Thoracic aorta (tissue), 2 donors: ENCODE measurements at regions not wholly inside any gene's neighbourhood (a gene's known extent, or its start where the extent isn't known, plus 50 kb on each side); places are given as distances from the start of the nearest gene placed in this dataset.
"Not testable (repeated sequence)": the region's sequence is repeated elsewhere in the genome, so short reads cannot be mapped to it uniquely, and the experiment has no call there.

Experiments
- ATAC-seq: fragments of 150-250 bp; one replicate; pipeline ENCODE4 v1.8.0; 2017; ENCODE audit warnings: low read depth; ENCODE audit not compliant: insufficient number of reproducible peaks, low FRiP score
- DNase-seq: peaks from one replicate; pipeline ENCODE4 v3.0.0-alpha.2; 2020; ENCODE audit warnings: low spot score
- H3K27ac ChIP-seq, 2 donors: fragments of 200-600 bp; sonication (generic); 1 replicate in 1 of 2; 2 replicates in 1 of 2; pipeline ENCODE4 v1.5.1; 2016; ENCODE audit warnings: mild to moderate bottlenecking in 2 of 2, moderate library complexity in 2 of 2
- H3K27me3 ChIP-seq: fragments of 200-600 bp; sonication (generic); replicated peaks from 2 replicates; pipeline ENCODE4 v1.6.0; 2016; ENCODE audit warnings: mild to moderate bottlenecking; ENCODE audit not compliant: insufficient read depth
- H3K36me3 ChIP-seq: fragments of 200-600 bp; sonication (generic); one replicate; pipeline ENCODE4 v1.5.1; 2016
- H3K4me1 ChIP-seq, 2 donors: fragments of 200-600 bp; sonication (generic); 1 replicate in 1 of 2; 2 replicates in 1 of 2; pipeline versions ENCODE4 v1.5.1 to v1.6.0; 2016; ENCODE audit warnings: low read depth in 2 of 2, mild to moderate bottlenecking in 1 of 2; ENCODE audit not compliant: control insufficient read depth in 1 of 2
- H3K4me3 ChIP-seq: fragments of 200-600 bp; sonication (generic); 2 replicates; pipeline ENCODE4 v1.5.1; 2016; ENCODE audit warnings: mild to moderate bottlenecking
- H3K9me3 ChIP-seq: fragments of 200-600 bp; sonication (generic); 2 replicates; pipeline ENCODE4 v1.5.1; 2016
- TF ChIP-seq, protein P1 (sequence below): fragments of 200-600 bp; sonication (generic); IDR thresholded peaks from one replicate; pipeline ENCODE4 v1.5.1; 2019; ENCODE audit warnings: antibody characterized with exemption

DNA sequence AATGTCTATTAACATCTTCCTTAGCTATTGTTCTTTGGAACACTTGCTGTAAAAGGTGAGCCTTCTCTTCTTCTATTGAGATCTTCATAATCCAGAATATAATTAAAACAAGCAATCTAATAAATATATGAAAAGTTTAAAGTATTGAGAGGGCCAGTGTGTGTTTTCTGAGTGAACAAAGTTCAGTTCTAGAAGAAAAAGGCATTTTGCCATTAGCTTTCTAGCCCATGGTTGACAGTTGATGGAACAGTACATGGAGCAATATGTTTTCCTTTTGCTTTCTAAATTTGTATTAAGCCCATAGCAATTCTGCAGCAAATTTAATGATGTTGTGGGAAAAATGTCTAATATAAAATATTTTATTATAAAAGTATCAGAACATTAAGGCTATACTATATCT, 853.0 kb downstream of the TRHDE start:
- TF ChIP-seq, protein P1, sequence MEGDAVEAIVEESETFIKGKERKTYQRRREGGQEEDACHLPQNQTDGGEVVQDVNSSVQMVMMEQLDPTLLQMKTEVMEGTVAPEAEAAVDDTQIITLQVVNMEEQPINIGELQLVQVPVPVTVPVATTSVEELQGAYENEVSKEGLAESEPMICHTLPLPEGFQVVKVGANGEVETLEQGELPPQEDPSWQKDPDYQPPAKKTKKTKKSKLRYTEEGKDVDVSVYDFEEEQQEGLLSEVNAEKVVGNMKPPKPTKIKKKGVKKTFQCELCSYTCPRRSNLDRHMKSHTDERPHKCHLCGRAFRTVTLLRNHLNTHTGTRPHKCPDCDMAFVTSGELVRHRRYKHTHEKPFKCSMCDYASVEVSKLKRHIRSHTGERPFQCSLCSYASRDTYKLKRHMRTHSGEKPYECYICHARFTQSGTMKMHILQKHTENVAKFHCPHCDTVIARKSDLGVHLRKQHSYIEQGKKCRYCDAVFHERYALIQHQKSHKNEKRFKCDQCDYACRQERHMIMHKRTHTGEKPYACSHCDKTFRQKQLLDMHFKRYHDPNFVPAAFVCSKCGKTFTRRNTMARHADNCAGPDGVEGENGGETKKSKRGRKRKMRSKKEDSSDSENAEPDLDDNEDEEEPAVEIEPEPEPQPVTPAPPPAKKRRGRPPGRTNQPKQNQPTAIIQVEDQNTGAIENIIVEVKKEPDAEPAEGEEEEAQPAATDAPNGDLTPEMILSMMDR: no peak
- H3K27ac ChIP-seq: no peak overlapping the region
- no peaks in the 10 kb centered on the region for H3K36me3 ChIP-seq
- DNase-seq (no peak), ATAC-seq (no peak)
- no peaks in the 10 kb centered on the region for H3K9me3 ChIP-seq
- H3K4me3 ChIP-seq: no peak overlapping the region
- H3K27me3 ChIP-seq: no peaks in the 10 kb centered on the region
- H3K4me1 ChIP-seq: no peaks in the 10 kb centered on the region

DNA sequence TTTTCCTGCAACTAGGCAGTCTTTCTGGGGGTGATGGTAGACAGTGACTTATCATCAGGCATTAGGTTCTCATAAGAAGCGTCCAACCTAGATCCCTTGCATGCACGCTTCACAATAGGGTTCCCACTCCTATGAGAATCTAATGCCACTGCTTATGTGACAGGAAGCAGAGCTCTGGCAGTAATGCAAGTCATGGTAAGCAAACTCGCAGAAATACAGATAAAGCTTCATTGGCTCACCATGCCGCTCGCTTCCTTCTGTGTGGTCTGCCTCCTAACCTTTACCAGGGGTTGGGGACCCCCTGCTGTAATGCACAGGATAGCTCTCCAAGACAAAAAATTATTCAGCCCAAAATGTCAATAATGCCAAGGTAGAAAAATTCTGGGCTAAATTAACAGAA, 864.2 kb downstream of the TRHDE start:
- no peaks in the 10 kb centered on the region for H3K9me3 ChIP-seq
- H3K27me3 ChIP-seq: no peaks in the 10 kb centered on the region
- no peak overlapping the region for H3K4me3 ChIP-seq
- DNase-seq: no peak
- ATAC-seq: no peak
- TF ChIP-seq, protein P1: no peak
- H3K36me3 ChIP-seq: no peaks in the 10 kb centered on the region
- no peak overlapping the region for H3K27ac ChIP-seq
- H3K4me1 ChIP-seq: no peaks in the 10 kb centered on the region

DNA sequence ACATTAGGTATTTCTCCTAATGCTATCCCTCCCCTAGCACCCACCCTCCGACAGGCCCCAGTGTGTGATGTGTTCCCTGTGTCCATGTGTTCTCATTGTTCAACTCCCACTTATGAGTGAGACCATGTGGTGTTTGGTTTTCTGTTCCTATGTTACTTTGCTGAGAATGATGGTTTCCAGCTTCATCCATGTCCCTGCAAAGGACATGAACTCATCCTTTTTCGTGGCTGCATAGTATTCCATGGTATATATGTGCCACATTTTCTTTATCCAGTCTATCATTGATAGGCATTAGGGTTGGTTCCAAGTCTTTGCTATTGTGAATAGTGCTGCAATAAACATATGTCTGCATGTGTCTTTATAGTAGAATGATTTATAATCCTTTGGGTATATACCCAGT, 867.5 kb downstream of the TRHDE start:
- not testable (repeated sequence) for H3K27me3 ChIP-seq, H3K4me3 ChIP-seq, H3K36me3 ChIP-seq, H3K27ac ChIP-seq, H3K4me1 ChIP-seq, ATAC-seq, DNase-seq, H3K9me3 ChIP-seq

DNA sequence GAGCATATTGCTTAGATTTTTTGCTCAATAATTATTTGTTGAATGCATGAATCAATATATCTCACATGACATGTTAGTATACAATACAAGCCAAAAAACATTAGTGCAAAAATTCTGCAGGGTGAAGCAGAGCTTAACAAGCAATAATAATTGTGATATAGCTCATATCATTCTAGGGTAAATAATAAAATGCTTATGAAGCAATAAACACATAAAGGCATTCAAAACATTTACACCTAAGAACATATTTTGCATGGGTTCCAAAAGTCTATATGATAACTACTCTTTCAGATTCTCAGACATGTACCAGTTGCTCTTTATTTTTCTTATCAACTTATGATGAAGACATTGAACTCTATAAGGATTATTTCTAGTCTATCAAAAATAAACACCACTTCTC, 886.2 kb downstream of the TRHDE start:
- DNase-seq: no peak
- no peak for ATAC-seq
- Histone ChIP-seq H3K4me3 (no peak overlapping the region), H3K36me3 (no peaks in the 10 kb centered on the region), H3K9me3 (no peaks in the 10 kb centered on the region), H3K27me3 (no peaks in the 10 kb centered on the region), H3K4me1 (no peaks in the 10 kb centered on the region), H3K27ac (no peak overlapping the region)
- TF ChIP-seq, protein P1: no peak

DNA sequence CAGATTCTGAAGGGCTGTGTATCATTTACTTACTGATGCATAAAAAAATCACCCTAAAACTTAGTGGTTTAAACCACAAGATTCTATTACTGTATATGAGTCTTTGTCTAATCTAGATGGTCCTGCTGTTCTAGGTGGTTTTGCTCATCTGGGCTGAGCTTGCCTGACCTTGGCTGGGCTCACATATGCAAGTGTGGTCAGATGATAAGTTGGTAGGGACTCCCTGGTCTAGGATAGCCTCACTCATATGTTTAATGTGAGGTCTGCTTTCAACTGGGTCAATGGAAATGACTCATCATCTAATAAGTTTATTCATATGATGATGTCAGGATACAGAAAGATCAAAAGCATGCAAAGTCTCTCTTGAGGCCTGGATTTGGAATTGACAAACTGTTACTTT, 887.8 kb downstream of the TRHDE start:
- Histone ChIP-seq H3K27me3 (no peaks in the 10 kb centered on the region), H3K9me3 (no peaks in the 10 kb centered on the region), H3K4me1 (no peaks in the 10 kb centered on the region), H3K4me3 (no peak overlapping the region), H3K36me3 (no peaks in the 10 kb centered on the region), H3K27ac (no peak overlapping the region)
- TF ChIP-seq, protein P1: no peak
- DNase-seq (no peak), ATAC-seq (no peak)

DNA sequence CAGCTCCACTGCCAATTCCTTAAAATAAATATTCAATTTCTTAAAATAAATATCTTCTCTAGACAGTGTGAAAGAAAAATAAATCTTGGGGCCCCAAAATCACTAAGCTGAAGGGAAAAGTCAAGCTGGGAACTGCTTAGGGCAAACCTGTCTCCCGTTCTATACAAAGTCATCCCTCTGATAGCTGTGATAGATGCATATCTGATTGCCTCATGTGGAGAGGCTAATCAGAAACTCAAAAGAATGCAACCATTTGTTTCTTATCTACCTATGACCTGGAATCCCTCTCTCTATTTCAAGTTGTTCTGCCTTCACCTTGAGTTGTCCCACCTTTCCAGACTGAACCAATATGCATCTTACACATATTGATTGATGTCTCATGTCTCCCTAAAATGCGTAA, 889.8 kb downstream of the TRHDE start:
- TF ChIP-seq, protein P1: no peak
- Histone ChIP-seq H3K9me3 (no peaks in the 10 kb centered on the region), H3K4me1 (no peaks in the 10 kb centered on the region), H3K27me3 (no peaks in the 10 kb centered on the region), H3K27ac (no peak overlapping the region), H3K4me3 (no peak overlapping the region), H3K36me3 (no peaks in the 10 kb centered on the region)
- DNase-seq (no peak), ATAC-seq (no peak)
